ENCODE measurements at regions not wholly inside any gene's neighbourhood (a gene's known extent, or its start where the extent isn't known, plus 50 kb on each side); places are given as distances from the start of the nearest gene placed in this dataset.

DNA sequence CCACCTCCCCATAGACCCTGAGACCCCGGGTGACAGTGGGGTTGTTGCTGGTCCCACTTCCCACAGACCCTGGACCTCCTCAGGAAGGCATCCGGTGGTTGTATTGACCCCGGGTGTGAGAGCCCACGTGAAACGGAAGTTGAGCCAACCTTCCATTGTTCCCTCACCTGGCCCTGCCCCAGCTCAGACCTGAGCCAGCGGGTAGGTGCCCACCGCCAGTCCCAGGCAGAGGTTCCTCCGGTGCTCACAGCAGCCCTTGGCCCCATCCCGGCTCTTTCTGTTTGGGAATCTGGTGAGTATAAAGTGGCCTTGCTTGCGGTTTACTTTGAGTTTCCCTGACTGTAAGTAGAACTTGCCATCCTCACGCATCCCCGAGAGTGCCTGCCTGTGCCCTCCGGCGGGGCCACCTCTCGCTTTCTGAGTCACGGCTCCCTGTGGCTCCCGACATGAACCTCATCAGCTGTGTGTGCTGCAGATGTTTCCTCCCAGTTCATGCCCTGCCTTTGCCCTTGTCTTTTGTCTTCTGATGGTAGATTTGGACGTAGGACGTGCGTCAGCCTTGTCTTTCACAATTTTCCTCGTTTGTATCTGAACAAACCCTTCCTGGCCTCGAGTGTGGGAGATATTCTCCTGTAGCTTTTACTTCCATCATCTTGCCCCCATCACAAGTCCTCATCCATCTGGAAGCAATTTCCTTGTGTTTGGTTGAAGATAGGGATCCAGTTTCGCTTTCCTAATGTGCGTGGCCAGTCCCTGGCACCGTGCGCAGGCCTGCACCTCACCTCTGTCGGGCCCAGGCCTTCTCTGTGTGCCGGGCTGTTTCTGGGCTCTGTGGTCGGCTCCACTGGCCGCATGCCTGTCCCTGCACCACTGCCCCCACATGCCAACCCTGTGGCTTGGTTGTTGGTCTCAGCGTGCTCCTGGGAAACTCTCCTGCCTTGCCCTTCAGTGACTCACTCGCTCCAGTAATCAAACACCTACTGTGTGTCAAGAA is 76.0 kb downstream of the METRNL start:
- Histone ChIP-seq H3K4me1 (ENCODE audit: control insufficient read depth in 2 of 3, insufficient read depth in 2 of 3, low read depth in 1 of 3, low read length in 3 of 3) (peaks cover 0 to 3% (median 0%) of the 10 kb centered on the region in 3 donors), H3K27me3 (ENCODE audit: control insufficient read depth, insufficient read depth, low read length) (no peaks in the 10 kb centered on the region), H3K27ac (ENCODE audit: low read depth in 2 of 2, low read length in 2 of 2) (no peak overlapping the region), H3K36me3 (ENCODE audit: control insufficient read depth in 2 of 3, insufficient read depth in 3 of 3, low read length in 3 of 3) (no peaks in the 10 kb centered on the region), H3K9ac (ENCODE audit: low read length in 3 of 3) (no peak overlapping the region), H3K4me3 (ENCODE audit: low read length in 3 of 3) (no peak overlapping the region), H3K9me3 (ENCODE audit: control insufficient read depth in 2 of 3, insufficient read depth in 1 of 3, low read length in 3 of 3) (no peaks in the 10 kb centered on the region)
- TF ChIP-seq, protein P1, sequence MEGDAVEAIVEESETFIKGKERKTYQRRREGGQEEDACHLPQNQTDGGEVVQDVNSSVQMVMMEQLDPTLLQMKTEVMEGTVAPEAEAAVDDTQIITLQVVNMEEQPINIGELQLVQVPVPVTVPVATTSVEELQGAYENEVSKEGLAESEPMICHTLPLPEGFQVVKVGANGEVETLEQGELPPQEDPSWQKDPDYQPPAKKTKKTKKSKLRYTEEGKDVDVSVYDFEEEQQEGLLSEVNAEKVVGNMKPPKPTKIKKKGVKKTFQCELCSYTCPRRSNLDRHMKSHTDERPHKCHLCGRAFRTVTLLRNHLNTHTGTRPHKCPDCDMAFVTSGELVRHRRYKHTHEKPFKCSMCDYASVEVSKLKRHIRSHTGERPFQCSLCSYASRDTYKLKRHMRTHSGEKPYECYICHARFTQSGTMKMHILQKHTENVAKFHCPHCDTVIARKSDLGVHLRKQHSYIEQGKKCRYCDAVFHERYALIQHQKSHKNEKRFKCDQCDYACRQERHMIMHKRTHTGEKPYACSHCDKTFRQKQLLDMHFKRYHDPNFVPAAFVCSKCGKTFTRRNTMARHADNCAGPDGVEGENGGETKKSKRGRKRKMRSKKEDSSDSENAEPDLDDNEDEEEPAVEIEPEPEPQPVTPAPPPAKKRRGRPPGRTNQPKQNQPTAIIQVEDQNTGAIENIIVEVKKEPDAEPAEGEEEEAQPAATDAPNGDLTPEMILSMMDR (IDR thresholded peaks at IDR 0.05; ENCODE audit: borderline replicate concordance, extremely low read depth, insufficient read depth), result no peak
- intact Hi-C loops (cut with DNase I), result no loop called here
- FAIRE-seq (no peak), DNase-seq (peak in 1 of 5 donors; percentile 73)

DNA sequence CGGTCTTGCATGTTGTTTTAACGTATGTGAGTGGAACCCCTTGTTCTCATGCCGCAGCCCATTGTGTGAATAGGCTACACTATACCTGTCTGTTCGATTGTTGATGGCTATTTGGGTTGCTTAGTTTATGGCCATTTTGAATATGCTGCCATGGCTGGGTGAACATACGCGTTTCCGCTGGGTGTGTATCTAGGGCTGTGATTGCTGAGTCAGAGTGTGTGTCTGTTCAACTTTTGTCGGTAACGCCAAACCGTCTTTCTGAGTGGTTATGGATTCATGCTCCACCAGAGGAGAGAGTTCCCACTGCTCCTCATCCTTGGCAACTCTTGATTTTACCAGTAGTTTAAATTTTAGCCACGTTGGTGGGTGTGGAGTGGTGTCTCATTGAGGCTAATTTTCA is 77.0 kb downstream of the METRNL start:
- intact Hi-C loops (cut with DNase I), result no loop called here
- Histone ChIP-seq H3K27me3 (ENCODE audit: control insufficient read depth, insufficient read depth, low read length) (no peaks in the 10 kb centered on the region), H3K4me1 (ENCODE audit: control insufficient read depth in 2 of 3, insufficient read depth in 2 of 3, low read depth in 1 of 3, low read length in 3 of 3) (peaks cover 0 to 3% (median 0%) of the 10 kb centered on the region in 3 donors), H3K9me3 (ENCODE audit: control insufficient read depth in 2 of 3, insufficient read depth in 1 of 3, low read length in 3 of 3) (no peaks in the 10 kb centered on the region), H3K4me3 (ENCODE audit: low read length in 3 of 3) (no peak overlapping the region), H3K9ac (ENCODE audit: low read length in 3 of 3) (no peak overlapping the region), H3K27ac (ENCODE audit: low read depth in 2 of 2, low read length in 2 of 2) (no peak overlapping the region), H3K36me3 (ENCODE audit: control insufficient read depth in 2 of 3, insufficient read depth in 3 of 3, low read length in 3 of 3) (no peaks in the 10 kb centered on the region)
- DNase-seq, result no peak
- FAIRE-seq, result no peak
- TF ChIP-seq, protein P1 (IDR thresholded peaks at IDR 0.05; ENCODE audit: borderline replicate concordance, extremely low read depth, insufficient read depth), result no peak

DNA sequence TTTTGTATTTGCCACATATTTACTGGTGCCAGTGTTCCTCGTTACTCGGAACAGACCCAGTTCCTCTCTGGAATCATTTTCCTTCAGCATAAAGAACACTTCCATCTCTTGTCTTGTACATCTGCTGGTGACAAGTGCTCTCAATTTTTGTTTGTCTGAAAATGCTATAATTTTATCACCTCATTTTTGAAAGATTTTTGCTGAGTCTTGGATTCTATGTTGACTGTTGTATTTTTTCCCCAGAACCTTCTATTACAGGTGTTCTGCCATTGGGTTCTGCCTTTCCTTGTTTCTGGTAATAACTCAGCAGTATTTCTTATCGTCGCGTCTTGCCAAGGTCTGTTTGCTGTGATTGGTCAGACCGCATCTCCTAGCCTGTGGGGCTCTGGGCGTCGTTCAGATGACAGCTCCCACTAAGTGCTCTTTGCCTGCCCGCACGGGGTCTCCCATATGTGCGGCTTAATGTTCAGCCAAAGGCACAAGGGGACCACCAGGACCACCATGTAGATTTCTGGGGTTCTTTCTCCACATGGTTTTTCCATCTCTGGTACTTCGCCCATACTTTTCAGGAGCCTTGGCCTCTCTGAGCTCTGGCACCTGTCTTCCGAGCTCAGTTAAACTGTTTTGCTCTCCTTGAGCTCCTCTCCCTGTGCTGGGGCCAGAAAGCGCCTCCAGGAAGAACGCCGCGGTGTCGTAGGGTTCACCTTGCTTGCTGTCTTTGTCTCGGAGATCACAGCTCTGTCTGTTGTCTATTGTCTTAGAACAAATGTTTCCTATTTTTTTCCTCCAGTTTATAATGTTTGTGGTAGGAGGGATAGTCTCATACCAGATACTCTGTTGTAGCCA is 80.0 kb downstream of the METRNL start:
- H3K4me3 ChIP-seq (ENCODE audit: low read length in 3 of 3), result no peak overlapping the region
- DNase-seq (no peak), FAIRE-seq (no peak)
- TF ChIP-seq, protein P1 (IDR thresholded peaks at IDR 0.05; ENCODE audit: borderline replicate concordance, extremely low read depth, insufficient read depth), result no peak
- H3K36me3 ChIP-seq (ENCODE audit: control insufficient read depth in 2 of 3, insufficient read depth in 3 of 3, low read length in 3 of 3), result no peaks in the 10 kb centered on the region
- H3K27ac ChIP-seq (ENCODE audit: low read depth in 2 of 2, low read length in 2 of 2), result no peak overlapping the region
- no peaks in the 10 kb centered on the region for H3K27me3 ChIP-seq (ENCODE audit: control insufficient read depth, insufficient read depth, low read length)
- H3K9me3 ChIP-seq (ENCODE audit: control insufficient read depth in 2 of 3, insufficient read depth in 1 of 3, low read length in 3 of 3), result no peaks in the 10 kb centered on the region
- H3K9ac ChIP-seq (ENCODE audit: low read length in 3 of 3), result no peak overlapping the region
- intact Hi-C loops (cut with DNase I), result no loop called here
- no peaks in the 10 kb centered on the region for H3K4me1 ChIP-seq (ENCODE audit: control insufficient read depth in 2 of 3, insufficient read depth in 2 of 3, low read depth in 1 of 3, low read length in 3 of 3)
